HG02763 (cell line): ENCODE measurements at regions not wholly inside any gene's neighbourhood (a gene's known extent, or its start where the extent isn't known, plus 50 kb on each side); places are given as distances from the start of the nearest gene placed in this dataset.
"Not testable (repeated sequence)": the region's sequence is repeated elsewhere in the genome, so short reads cannot be mapped to it uniquely, and the experiment has no call there.

ENCODE experiments used
- ATAC-seq: cut with Tn5 transposase; IDR thresholded peaks from one replicate; pipeline ENCODE4 v1.9.1; 2021; ENCODE audit warnings: mild to moderate bottlenecking, moderate library complexity; ENCODE audit not compliant: unreplicated experiment

DNA sequence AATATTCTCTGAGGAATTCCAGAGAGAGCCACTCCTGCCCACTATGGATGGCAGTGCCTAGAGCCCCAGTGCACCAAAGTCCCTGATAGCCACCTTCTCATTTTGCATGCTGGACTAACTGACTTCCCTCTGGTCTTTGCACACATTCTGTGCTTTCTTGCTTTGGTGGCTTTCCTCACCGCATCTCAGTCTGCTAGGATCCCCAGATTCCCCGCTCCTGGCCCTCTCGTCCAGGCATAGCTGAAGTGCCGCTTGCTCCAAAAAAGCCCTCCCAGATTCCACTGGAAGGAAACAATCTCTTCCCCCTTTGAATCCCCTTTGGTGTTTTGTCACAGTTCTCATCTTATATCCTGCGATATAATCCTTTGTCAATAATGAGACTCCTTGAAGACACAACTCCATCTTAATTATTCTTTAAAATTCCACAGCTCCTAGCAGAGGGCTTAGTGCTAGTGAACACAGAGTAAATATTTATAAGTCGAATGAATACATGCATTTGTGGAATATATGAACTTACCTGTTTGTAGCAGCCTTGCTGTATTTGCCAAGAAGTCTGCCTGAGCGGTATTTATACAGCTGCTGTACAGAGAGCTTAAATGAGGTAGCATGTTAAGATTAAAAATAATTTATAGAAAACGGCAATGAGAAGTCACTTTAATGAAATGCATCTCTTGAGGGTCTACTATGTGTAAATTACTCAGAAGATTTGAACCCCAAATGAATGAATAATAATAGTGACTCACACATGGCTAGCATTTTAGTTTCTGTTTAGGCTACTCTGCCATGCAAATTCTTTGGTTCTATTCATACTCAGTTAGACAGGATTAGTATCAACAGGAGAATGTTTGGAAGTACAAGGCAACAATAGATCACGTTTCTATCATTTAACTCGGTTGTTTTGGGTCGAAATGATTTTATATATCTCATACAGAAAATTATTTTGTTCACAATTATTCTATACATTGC lies 421.9 kb upstream of the TENM3 start:
- no peak for ATAC-seq

GRCh38 chr4:181822005-181822375 lies 421.2 kb upstream of the TENM3 start:
- no peak for ATAC-seq

GRCh38 chr4:181823183-181823582 lies 420.0 kb upstream of the TENM3 start:
- no peak for ATAC-seq

GRCh38 chr4:181823645-181824044 lies 419.6 kb upstream of the TENM3 start:
- no peak for ATAC-seq

GRCh38 chr4:181825564-181825963 lies 417.6 kb upstream of the TENM3 start:
- no peak for ATAC-seq

- no peak for ATAC-seq
Observed at GRCh38 chr4:181827246-181827645, 416.0 kb upstream of the TENM3 start.

DNA sequence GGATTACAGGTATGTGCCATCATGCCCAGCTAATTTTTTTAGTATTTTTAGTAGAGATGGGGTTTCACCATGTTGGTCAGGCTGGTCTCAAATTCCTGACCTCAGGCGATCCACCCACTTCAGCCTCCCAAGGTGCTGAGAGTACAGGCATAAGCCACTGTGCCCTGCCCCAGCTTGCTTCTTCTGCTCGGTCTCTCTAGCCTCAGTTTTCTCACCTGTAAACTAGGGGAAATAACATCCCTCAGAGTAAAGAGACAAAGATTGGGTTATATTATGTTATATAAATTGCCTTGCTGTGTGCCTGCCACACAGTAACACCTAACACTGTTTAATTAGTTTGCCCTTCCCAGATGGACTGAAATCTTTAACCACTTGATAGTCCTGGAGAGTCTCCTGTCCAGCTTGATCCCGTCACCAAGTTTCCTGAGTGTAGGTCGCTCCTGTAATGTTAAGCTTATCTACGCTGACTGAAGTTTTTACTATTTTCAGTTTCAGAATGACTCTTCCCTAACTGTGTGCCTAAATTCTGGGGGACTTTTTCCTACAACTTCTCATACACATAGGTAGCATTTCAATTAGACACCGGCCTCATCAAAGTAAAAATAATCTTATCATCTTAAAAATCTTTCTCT lies 412.7 kb upstream of the TENM3 start:
- ATAC-seq: no peak

- ATAC-seq: no peak
Observed at GRCh38 chr4:181834071-181834470, 409.1 kb upstream of the TENM3 start.

GRCh38 chr4:181835348-181835747 lies 407.9 kb upstream of the TENM3 start:
- ATAC-seq: no peak

- ATAC-seq: no peak
Observed at GRCh38 chr4:181838253-181838652, 404.9 kb upstream of the TENM3 start.

- ATAC-seq: not testable (repeated sequence)
Observed at GRCh38 chr4:181843797-181844196, 399.4 kb upstream of the TENM3 start.

DNA sequence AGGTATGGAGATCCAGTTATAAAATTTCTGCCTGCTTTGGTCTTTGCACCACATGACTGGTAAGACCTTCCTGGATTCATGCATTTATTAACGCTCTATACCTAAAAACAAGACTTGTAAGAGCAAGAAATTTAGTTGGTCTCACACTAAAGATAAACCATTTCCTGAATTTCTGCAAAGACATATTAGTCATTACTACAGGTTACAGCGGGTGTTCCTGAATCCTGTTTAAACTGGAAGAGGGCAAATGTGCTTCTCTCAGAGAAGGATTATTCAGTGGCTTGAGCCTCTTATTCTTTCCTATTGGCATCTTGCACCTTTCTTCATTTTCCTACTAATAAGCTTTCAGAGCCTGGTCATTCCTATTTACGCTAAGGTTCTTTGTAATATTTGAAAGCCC lies 397.6 kb upstream of the TENM3 start:
- no peak for ATAC-seq

DNA sequence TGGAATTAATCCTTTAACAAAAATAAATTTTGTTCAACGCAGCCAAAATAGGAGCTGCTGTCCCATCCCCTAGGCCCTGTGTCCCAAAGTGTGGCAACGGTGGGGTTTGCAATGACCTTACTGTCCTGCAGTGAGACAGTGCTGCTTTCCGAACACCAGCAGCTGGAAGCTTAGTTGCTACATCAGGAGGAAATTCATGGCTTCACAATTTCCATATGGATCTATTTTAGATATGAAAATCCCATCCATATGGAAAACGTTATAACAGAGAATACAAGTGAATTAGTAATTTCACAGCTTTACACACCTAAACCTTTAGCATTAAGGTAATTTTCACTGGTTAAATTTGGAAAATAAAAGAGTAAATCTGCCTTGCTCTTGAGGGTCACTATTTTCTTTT lies 396.3 kb upstream of the TENM3 start:
- no peak for ATAC-seq

DNA sequence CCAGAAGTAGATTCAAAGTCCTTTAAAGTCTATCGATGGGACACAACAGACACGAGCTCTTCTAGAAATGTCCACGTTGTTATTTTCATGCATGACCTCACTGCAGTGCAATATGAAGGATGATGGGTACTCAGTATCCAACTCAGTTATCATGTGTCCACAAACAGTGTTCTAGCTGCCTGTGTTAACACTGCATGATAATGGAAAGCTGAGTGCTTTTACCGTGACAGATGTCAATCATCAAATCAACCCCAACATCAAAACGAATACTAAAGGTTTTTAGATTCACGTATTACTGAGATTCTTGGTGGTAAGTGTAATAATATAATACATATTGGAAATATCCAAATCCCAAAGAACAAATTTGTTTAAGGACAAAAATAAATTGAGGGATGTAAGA lies 394.8 kb upstream of the TENM3 start:
- ATAC-seq: no peak

GRCh38 chr4:181849472-181849871 lies 393.7 kb upstream of the TENM3 start:
- ATAC-seq: no peak

DNA sequence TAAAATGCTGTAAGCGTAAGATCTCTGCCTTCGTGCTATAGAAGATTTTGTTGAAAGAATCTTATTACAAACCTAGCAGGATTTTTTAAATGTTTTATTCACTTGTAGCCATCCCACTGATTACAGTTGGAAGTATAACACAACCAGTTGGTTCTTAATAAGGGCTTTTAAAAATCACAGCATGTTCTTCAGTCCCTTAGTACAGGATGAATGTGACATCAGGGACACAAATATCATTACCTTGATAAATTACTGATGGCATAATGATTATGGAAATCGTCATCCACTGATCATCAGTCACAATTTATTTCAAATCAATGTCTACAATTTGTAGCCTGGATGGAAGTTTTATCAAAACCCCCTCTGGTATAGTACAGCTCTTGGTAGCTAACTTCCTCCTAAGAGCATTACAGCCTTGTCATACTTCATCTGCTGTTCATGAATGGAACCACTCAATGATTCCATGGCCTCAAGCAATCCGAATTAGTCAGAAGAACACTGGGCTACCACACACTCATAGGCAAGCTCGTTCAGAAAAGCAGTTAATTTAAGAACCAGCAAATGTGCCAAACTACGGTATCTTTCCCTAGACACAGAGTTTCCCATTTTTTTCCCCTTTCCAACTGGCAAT lies 389.2 kb upstream of the TENM3 start:
- ATAC-seq: no peak

DNA sequence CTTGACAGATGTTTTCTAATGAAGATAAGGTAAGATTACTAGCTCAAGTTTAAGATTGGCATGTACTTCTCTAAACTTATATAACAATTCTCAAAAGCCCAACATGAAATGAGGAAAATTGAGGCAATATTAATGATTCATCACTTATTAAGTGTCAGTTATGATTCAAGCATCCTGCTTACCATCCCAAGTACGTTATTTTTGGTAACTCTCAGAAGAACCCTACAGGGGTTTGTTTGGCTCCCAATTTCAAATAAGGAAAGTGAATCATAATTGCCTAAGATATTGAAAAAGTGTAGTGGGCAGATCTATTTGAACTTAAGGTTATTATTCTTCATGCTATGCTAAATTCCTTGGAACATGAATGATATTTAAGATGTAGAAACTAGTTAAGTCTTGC lies 387.9 kb upstream of the TENM3 start:
- ATAC-seq: no peak

DNA sequence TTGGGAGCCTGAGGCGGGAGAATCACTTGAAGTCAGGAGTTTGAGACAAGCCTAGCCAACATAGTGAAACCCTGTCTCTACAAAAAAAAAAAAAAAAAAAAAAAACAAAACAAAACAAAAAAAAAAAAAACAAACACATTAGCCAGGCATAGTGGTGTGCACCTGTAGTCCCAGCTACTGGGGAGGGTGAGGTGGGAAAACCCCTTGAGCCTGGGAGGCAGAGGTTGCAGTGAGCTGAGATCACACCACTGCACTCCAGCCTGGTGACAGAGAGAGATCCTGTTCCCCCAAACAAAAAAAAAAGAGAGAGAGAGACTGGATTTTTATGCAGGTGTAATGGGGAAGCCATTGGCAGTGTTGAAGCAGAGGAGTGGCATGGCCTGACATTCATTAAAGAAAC lies 385.7 kb upstream of the TENM3 start:
- not testable (repeated sequence) for ATAC-seq

DNA sequence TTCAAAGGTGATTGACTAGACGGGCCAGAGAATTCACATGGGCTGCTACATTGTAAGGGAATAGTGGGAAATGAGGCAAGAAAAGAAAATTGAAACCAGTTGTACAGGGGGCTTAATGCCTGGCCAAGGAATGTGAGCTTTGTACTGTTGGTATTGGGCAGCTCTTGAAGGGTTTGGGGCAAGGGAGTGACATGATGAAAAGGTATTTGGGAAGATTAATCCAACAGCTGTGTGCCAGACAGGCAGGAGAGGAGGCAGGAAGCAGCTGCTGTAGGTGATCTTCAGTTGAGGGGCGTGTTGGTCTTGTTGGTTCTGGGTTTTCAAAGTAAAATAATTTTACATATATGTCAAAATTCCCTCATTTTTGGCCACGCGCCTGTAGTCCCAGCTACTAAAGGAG lies 384.5 kb upstream of the TENM3 start:
- ATAC-seq: no peak

DNA sequence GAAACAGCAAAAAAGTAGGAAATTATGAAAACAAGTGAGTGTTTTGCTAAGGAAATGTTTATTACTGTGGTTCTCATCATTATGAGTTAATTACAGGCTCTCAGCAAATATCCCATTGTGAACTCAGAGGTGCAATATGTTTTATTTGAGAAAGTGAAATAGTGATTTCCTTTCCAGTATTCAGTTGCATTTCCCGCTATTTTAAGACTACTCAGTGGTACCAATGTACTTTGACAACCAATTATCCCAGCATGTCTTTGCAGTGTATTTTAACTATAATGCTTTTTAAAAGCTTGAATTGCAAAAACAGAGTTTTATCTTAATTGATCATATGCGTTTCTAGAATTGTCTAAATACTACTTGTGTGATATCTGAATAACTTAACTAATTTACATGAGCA lies 383.8 kb upstream of the TENM3 start:
- no peak for ATAC-seq

- ATAC-seq: no peak
Observed at GRCh38 chr4:181860157-181860556, 383.0 kb upstream of the TENM3 start.

GRCh38 chr4:181860668-181861067 lies 382.5 kb upstream of the TENM3 start:
- no peak for ATAC-seq
